ENCODE measurements at regions not wholly inside any gene's neighbourhood (a gene's known extent, or its start where the extent isn't known, plus 50 kb on each side); places are given as distances from the start of the nearest gene placed in this dataset.

- TF ChIP-seq, protein P1, sequence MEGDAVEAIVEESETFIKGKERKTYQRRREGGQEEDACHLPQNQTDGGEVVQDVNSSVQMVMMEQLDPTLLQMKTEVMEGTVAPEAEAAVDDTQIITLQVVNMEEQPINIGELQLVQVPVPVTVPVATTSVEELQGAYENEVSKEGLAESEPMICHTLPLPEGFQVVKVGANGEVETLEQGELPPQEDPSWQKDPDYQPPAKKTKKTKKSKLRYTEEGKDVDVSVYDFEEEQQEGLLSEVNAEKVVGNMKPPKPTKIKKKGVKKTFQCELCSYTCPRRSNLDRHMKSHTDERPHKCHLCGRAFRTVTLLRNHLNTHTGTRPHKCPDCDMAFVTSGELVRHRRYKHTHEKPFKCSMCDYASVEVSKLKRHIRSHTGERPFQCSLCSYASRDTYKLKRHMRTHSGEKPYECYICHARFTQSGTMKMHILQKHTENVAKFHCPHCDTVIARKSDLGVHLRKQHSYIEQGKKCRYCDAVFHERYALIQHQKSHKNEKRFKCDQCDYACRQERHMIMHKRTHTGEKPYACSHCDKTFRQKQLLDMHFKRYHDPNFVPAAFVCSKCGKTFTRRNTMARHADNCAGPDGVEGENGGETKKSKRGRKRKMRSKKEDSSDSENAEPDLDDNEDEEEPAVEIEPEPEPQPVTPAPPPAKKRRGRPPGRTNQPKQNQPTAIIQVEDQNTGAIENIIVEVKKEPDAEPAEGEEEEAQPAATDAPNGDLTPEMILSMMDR (IDR thresholded peaks at IDR 0.05; ENCODE audit: poor library complexity, severe bottlenecking), result no peak
- no peak for TF ChIP-seq POLR2AphosphoS5 (IDR thresholded peaks at IDR 0.05)
- no peak for TF ChIP-seq EP300 (conservative IDR thresholded peaks at IDR 0.05; ENCODE audit: poor library complexity, severe bottlenecking)
- no peak for TF ChIP-seq RAD21 (conservative IDR thresholded peaks at IDR 0.05)
- no peak for TF ChIP-seq MXI1 (conservative IDR thresholded peaks at IDR 0.05; ENCODE audit: poor library complexity, severe bottlenecking)
- no peak for TF ChIP-seq EZH2 (IDR thresholded peaks at IDR 0.05; ENCODE audit: borderline replicate concordance, insufficient read depth, low read length, poor library complexity, severe bottlenecking)
- TF ChIP-seq, protein P2, sequence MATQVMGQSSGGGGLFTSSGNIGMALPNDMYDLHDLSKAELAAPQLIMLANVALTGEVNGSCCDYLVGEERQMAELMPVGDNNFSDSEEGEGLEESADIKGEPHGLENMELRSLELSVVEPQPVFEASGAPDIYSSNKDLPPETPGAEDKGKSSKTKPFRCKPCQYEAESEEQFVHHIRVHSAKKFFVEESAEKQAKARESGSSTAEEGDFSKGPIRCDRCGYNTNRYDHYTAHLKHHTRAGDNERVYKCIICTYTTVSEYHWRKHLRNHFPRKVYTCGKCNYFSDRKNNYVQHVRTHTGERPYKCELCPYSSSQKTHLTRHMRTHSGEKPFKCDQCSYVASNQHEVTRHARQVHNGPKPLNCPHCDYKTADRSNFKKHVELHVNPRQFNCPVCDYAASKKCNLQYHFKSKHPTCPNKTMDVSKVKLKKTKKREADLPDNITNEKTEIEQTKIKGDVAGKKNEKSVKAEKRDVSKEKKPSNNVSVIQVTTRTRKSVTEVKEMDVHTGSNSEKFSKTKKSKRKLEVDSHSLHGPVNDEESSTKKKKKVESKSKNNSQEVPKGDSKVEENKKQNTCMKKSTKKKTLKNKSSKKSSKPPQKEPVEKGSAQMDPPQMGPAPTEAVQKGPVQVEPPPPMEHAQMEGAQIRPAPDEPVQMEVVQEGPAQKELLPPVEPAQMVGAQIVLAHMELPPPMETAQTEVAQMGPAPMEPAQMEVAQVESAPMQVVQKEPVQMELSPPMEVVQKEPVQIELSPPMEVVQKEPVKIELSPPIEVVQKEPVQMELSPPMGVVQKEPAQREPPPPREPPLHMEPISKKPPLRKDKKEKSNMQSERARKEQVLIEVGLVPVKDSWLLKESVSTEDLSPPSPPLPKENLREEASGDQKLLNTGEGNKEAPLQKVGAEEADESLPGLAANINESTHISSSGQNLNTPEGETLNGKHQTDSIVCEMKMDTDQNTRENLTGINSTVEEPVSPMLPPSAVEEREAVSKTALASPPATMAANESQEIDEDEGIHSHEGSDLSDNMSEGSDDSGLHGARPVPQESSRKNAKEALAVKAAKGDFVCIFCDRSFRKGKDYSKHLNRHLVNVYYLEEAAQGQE (IDR thresholded peaks at IDR 0.05; ENCODE audit: borderline replicate concordance), result no peak
Observed at GRCh38 chr12:127223731-127224130, 1043.2 kb upstream of the TMEM132C start.
